AG10803 (cell line): ENCODE measurements at regions not wholly inside any gene's neighbourhood (a gene's known extent, or its start where the extent isn't known, plus 50 kb on each side); places are given as distances from the start of the nearest gene placed in this dataset.

ENCODE experiments used
- DNase-seq: peaks from one replicate; pipeline ENCODE4 v3.0.0; 2010; ENCODE audit warnings: low read depth
- H3K4me3 ChIP-seq: 2 replicates; pipeline ENCODE4 v1.5.1; 2011; ENCODE audit warnings: mild to moderate bottlenecking, low read length, control low read depth
- CTCF ChIP-seq: conservative IDR thresholded peaks from 2 replicates; pipeline ENCODE4 v1.5.1; 2011; ENCODE audit warnings: mild to moderate bottlenecking, low read length, control low read depth, inconsistent platforms

- DNase-seq: no peak
- H3K4me3 ChIP-seq: no peak overlapping the region
- no peak for TF ChIP-seq CTCF
Observed at GRCh38 chr7:145053781-145054180, 217.9 kb upstream of the TPK1 start.

GRCh38 chr7:145050415-145050814, 214.6 kb upstream of the TPK1 start:
- no peak overlapping the region for H3K4me3 ChIP-seq
- TF ChIP-seq CTCF: no peak
- DNase-seq: no peak

GRCh38 chr7:145036604-145037405, 201.0 kb upstream of the TPK1 start:
- H3K4me3 ChIP-seq: no peak overlapping the region
- TF ChIP-seq CTCF: peak; percentile 70
- peak; percentile 16 for DNase-seq

- no peak overlapping the region for H3K4me3 ChIP-seq
- DNase-seq: no peak
- no peak for TF ChIP-seq CTCF
Observed at GRCh38 chr7:145031162-145031561, 195.3 kb upstream of the TPK1 start.

- DNase-seq: no peak
- no peak for TF ChIP-seq CTCF
- H3K4me3 ChIP-seq: no peak overlapping the region
Observed at GRCh38 chr7:145030754-145031153, 194.9 kb upstream of the TPK1 start.

GRCh38 chr7:145020454-145020853, 184.6 kb upstream of the TPK1 start:
- DNase-seq: no peak
- H3K4me3 ChIP-seq: no peak overlapping the region
- TF ChIP-seq CTCF: no peak

- no peak for DNase-seq
- no peak overlapping the region for H3K4me3 ChIP-seq
- TF ChIP-seq CTCF: no peak
Observed at GRCh38 chr7:145016068-145016467, 180.2 kb upstream of the TPK1 start.
